Limb (tissue), 2 donors: ENCODE measurements at regions not wholly inside any gene's neighbourhood (a gene's known extent, or its start where the extent isn't known, plus 50 kb on each side); places are given as distances from the start of the nearest gene placed in this dataset.

Experiments
- DNase-seq, 2 donors: peaks; one replicate each; pipeline ENCODE4 v3.0.0-alpha.2; 2016; ENCODE audit errors: extremely low spot score in 2 of 2

- DNase-seq: no peak
Observed at GRCh38 chr6:50102676-50103075, 52.9 kb upstream of the DEFB112 start.

GRCh38 chr6:50110587-50110986, 60.9 kb upstream of the DEFB112 start:
- DNase-seq: no peak

GRCh38 chr6:50112981-50113857, 63.5 kb upstream of the DEFB112 start:
- no peak for DNase-seq

GRCh38 chr6:50116390-50116789, 66.7 kb upstream of the DEFB112 start:
- no peak for DNase-seq

GRCh38 chr6:50116797-50117542, 67.2 kb upstream of the DEFB112 start:
- DNase-seq: no peak

- DNase-seq: no peak
Observed at GRCh38 chr6:50120300-50120699, 70.6 kb upstream of the DEFB112 start.

- no peak for DNase-seq
Observed at GRCh38 chr6:50123688-50124087, 74.0 kb upstream of the DEFB112 start.

GRCh38 chr6:50124572-50124971, 74.8 kb upstream of the DEFB112 start:
- no peak for DNase-seq

GRCh38 chr6:50128420-50129005, 78.8 kb upstream of the DEFB112 start:
- peak in 1 of 2 donors; percentile 62 for DNase-seq

GRCh38 chr6:50135968-50136367, 86.2 kb upstream of the DEFB112 start:
- no peak for DNase-seq

- DNase-seq: no peak
Observed at GRCh38 chr6:50141100-50141499, 91.4 kb upstream of the DEFB112 start.

- no peak for DNase-seq
Observed at GRCh38 chr6:50143011-50143719, 93.4 kb upstream of the DEFB112 start.

- DNase-seq: no peak
Observed at GRCh38 chr6:50145125-50145524, 95.4 kb upstream of the DEFB112 start.

GRCh38 chr6:50147371-50147770, 97.6 kb upstream of the DEFB112 start:
- no peak for DNase-seq

- DNase-seq: no peak
Observed at GRCh38 chr6:50180646-50181045, 130.9 kb upstream of the DEFB112 start.

- DNase-seq: no peak
Observed at GRCh38 chr6:50185006-50185405, 135.3 kb upstream of the DEFB112 start.

- peak in 1 of 2 donors; percentile 31 for DNase-seq
Observed at GRCh38 chr6:50187351-50187921, 137.7 kb upstream of the DEFB112 start.

- DNase-seq: no peak
Observed at GRCh38 chr6:50198245-50198644, 148.5 kb upstream of the DEFB112 start.

- DNase-seq: no peak
Observed at GRCh38 chr6:50202766-50203165, 153.0 kb upstream of the DEFB112 start.

GRCh38 chr6:50211582-50211981, 161.9 kb upstream of the DEFB112 start:
- no peak for DNase-seq

- no peak for DNase-seq
Observed at GRCh38 chr6:50213146-50213545, 163.4 kb upstream of the DEFB112 start.
